HG03064 (cell line): ENCODE measurements at regions not wholly inside any gene's neighbourhood (a gene's known extent, or its start where the extent isn't known, plus 50 kb on each side); places are given as distances from the start of the nearest gene placed in this dataset.
"Not testable (repeated sequence)": the region's sequence is repeated elsewhere in the genome, so short reads cannot be mapped to it uniquely, and the experiment has no call there.

Source experiments
- ATAC-seq: cut with Tn5 transposase; IDR thresholded peaks from one replicate; pipeline ENCODE4 v1.9.1; 2021; ENCODE audit warnings: low read depth; ENCODE audit not compliant: unreplicated experiment

GRCh38 chr6:74448850-74449249 lies 752.8 kb downstream of the CD109 start:
- no peak for ATAC-seq

DNA sequence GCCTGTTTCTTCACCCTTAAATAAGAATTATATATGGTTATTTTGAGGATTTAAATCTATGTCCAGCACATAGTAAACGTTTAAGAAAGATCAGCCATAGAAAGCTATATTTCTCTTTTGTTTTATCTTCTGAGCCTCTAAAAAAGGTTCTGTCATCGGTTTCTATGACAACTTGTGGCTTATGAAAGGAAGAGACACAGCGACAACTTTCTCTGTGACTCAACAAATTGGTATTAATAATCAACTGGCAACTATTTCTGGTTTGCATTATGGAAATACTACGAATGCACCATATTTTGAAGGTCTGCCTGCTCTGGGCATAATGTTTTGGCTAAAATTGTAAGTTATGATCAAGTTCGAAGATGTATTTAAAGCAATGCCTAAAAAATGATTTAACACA lies 751.0 kb downstream of the CD109 start:
- ATAC-seq, result no peak

GRCh38 chr6:74439123-74439811 lies 743.3 kb downstream of the CD109 start:
- ATAC-seq, result no peak

GRCh38 chr6:74438395-74438794 lies 742.4 kb downstream of the CD109 start:
- not testable (repeated sequence) for ATAC-seq

GRCh38 chr6:74434171-74434570 lies 738.2 kb downstream of the CD109 start:
- no peak for ATAC-seq

DNA sequence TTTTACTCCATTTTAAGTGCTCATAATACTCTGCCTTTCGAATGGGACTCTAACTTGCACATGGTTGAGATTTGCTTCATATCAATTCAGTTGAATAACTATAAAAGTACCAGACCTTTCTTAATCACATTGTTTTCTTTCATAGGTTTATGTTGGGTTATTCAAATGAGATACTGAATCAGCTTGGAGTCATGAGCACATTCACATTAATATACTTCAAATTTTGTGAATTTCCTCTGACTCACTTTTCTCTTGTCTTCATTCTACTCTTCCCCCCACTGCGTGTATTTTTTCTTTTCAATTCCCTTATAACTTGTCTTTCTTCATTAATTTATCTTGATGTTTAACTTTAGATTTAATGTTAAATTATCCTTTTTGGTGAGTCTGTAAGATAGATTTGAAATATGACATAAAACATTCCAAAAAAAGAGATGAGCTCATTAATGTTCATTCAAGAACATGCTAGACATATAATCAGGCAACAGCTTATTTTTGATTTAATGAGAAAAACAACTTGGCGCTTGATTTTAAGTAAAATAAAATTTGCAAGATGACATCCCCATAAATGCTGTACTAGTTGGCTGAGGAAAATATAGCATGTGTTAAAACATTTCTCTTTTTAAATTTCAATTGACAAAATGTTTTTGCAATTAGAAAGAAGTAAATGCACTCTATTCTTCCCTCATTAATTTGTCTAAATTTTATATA lies 736.0 kb downstream of the CD109 start:
- no peak for ATAC-seq

DNA sequence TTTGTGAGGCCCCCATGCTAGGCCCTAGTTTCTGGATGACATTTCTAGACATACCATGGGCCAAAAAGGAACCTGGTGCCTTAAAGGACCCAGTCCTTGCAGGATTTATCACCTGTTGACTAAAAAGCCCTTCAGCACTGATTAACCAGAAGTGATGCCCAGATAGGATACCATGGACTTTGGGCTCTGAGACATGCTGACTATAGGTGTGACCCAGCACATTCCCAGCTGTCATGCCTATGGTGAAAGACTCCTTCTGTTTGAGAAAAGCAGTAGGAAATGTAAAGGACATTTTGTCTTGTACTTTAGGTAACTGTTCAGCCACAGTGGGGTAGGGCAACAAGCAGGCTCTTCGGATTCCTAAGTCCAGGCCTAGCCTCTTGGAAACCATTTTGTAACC lies 724.2 kb downstream of the CD109 start:
- ATAC-seq, result no peak

DNA sequence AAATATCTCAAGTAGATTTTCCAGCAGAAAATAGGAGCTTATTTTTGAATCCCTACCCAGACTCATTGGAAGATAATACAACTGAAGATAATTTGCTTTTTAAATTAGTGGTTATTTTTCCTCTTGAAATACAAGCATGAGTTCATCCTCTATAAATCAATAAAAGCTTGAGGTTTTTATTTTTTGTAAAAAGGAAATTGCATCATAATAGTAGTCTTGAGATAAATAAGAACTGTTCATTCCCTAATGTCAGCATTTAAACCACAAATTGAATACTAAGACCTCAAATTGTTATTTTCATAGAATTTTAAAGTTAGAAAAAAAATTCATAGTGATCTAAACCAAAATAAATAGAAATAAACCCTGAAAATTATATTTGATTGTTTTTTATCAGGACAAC lies 719.1 kb downstream of the CD109 start:
- ATAC-seq, result no peak

DNA sequence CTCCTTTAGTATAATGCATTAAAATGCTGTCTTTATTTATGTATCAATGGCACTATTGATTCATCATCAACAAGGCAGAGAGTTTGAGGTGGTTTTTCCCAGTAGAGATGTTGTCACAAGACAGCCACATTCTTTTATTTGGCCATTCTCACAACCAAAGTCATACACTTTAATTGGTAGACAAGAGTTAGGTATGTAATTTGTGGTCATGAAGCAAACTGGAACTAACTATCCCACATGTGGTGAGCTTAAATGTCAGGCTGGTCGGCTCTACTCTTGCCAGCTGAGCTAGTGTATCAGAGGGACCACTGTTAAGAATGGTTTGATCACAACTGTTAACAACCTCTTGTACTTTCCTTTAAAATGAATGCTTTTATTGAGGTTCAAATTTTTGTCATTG lies 714.6 kb downstream of the CD109 start:
- no peak for ATAC-seq

- no peak for ATAC-seq
Observed at GRCh38 chr6:74409447-74409846, 713.4 kb downstream of the CD109 start.

DNA sequence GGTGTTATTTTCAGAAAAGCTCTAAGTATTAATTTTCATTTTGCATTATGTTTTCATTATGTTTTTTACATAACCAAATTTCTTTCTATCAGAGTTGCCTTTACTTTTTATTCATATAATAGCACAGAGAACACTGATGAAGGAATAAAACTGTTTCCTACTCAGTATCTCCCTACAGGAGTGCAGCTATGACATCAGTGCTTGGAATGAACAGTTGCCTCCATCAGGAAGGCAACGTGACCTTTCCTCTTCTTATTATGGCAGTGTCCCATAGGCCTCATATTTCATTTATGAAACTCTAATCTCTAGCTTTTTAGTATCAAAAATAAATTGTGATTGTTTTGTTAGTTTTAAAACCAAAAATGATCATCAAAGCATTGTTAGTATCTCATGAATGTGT lies 712.8 kb downstream of the CD109 start:
- no peak for ATAC-seq

DNA sequence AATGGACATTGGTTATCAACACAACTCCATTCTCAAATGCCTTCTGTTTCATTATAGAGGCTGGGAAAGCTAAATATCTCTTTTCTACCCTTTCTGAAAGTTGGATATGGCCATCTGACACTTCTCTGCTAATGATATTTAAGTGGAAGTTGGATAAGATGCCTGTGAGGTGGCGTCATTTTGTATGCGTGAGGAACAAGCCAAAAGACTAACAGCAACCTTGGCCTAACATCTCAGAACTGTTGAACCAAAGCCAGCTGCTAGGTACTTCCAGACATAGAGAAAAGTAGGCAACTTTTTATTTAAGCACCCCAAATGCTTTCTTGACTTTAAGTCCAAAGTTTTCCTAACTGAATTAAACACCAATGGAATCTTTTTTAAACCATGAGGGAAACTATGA lies 708.4 kb downstream of the CD109 start:
- no peak for ATAC-seq

DNA sequence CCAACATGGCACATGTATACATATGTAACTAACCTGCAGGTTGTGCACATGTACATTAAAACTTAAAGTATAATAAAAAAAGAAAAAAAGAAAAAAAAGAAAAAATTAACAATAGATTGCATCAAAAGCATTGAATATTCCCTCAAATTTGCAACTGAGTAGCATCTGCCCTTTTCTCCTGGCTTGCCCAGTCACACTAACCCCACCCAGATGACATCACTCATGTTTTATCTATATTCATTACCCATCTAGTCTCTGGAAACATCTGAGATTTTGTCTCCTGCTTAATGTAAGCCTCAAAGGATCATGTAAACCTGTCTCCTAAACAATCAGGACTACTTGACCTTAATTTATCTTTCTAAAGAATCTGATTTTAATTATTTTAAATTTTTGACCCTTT lies 706.8 kb downstream of the CD109 start:
- ATAC-seq, result no peak

- ATAC-seq, result not testable (repeated sequence)
Observed at GRCh38 chr6:74378437-74378836, 682.4 kb downstream of the CD109 start.

GRCh38 chr6:74369556-74369993 lies 673.6 kb downstream of the CD109 start:
- ATAC-seq, result no peak

- ATAC-seq, result no peak
Observed at GRCh38 chr6:74368746-74369145, 672.7 kb downstream of the CD109 start.

GRCh38 chr6:74366634-74367033 lies 670.6 kb downstream of the CD109 start:
- ATAC-seq, result no peak

DNA sequence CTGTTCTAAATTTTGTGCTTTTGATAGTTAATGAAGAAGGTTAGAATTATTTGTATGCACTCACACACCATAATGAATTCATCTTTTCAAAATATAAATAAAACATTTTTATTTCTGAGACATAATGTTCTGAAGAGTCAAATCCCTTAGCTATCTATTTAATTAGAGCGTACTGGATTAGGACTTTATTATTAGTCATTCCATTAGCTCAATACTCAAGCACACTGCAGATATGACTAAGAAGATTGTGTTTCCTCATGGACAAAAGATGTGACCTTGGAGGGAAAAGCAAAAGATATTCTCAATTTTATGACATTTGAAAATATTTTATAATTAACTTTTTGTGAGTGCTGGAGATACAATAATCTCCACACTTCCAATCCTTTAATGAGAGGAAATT lies 666.4 kb downstream of the CD109 start:
- no peak for ATAC-seq

- no peak for ATAC-seq
Observed at GRCh38 chr6:74357321-74357720, 661.3 kb downstream of the CD109 start.

DNA sequence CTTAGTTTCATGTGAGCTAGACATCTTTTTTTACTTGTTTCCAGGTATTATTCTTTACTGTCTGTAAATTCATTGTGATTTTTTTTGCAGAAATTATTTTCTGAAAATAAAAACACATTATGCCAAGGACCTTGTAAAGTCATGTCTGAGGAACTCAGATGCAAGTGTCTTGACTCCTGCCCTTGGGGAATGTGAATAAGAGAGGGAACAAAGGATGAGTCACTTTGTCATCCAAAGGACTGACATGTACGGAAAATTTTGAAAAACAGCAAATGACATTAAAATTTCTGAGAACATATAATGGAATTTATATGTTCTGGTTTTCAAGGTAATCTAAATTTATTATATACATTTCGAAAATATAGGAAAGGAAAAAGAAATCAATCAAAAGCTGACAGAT lies 660.4 kb downstream of the CD109 start:
- ATAC-seq, result no peak

DNA sequence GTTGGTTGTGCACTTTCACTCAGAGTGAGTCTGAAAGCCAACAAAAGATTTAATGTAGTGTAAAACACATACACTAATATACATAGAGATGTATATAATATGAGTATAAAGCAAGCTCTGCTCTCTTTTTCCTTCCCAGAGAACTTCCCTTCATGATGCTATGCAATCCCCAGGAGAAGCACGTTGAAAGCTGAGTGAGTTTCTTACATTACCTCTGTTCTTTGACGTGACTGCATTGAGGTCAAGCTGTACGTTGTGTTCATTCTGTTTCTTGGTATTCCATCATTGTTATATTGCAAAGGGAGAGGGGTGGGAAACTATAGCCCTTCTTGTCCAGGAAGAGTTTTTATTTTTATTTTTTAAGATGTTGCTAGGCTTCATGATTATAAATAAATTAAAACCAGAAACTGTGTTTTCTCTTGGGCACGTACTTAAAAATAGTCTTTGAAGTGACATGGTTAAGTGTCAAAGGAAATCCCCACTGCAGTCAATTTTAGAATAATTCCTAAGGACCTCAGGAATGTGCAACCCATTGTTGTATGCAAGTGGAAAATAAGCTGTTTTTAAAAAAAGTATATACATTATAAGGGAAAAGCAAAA lies 651.0 kb downstream of the CD109 start:
- no peak for ATAC-seq

- ATAC-seq, result no peak
Observed at GRCh38 chr6:74343804-74344203, 647.8 kb downstream of the CD109 start.
